ENCODE measurements at regions not wholly inside any gene's neighbourhood (a gene's known extent, or its start where the extent isn't known, plus 50 kb on each side); places are given as distances from the start of the nearest gene placed in this dataset.

GRCh38 chr2:221186873-221187272 is 385.2 kb downstream of the EPHA4 start:
- no peaks in the 10 kb centered on the region for H3K27me3 Mint-ChIP-seq (ENCODE audit: low read depth)
- no peak overlapping the region for H3K4me3 Mint-ChIP-seq
- no peak for TF ChIP-seq CTCF (conservative IDR thresholded peaks at IDR 0.05)
- no peaks in the 10 kb centered on the region for H3K4me1 Mint-ChIP-seq
- DNase-seq (ENCODE audit: low read depth, low spot score), result no peak
- no peaks in the 10 kb centered on the region for H3K36me3 Mint-ChIP-seq (ENCODE audit: low read depth)
- no peak overlapping the region for H3K27ac Mint-ChIP-seq (ENCODE audit: unreplicated experiment)
- peaks cover 3% of the 10 kb centered on the region for H3K9me3 Mint-ChIP-seq

DNA sequence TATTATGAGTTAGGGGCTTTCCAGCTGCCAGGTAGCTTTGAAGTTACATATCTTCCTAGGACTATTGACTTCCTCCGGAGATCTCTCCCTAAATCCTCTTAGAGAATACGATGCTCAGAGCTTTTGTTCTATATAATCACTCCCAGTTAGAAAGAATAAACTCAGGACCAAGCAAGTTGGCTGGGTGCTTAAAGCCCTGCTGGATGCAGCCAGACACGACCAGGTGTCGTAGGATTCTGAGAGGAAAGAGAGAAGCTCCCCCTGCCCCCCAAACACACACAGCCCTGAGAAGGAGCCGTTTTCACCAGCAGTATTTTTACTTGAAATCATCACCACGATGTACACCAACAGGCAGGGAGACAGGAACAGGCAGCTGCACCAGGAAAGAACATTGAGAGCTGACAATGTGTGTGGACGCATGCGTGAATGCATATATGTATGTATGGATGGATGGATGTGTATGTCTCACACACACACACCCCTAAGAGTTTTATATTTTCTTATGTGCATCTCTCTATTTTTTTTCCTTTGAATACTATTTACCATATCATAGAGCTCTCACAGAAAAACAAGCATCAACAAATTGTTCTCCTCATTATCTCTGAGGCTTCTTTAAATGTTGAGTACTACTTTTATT is 382.6 kb downstream of the EPHA4 start:
- no peak for DNase-seq (ENCODE audit: low read depth, low spot score)
- no peak for TF ChIP-seq CTCF (conservative IDR thresholded peaks at IDR 0.05)
- H3K9me3 Mint-ChIP-seq, result peaks cover 12% of the 10 kb centered on the region
- no peaks in the 10 kb centered on the region for H3K27me3 Mint-ChIP-seq (ENCODE audit: low read depth)
- no peak overlapping the region for H3K27ac Mint-ChIP-seq (ENCODE audit: unreplicated experiment)
- no peaks in the 10 kb centered on the region for H3K36me3 Mint-ChIP-seq (ENCODE audit: low read depth)
- no peak overlapping the region for H3K4me3 Mint-ChIP-seq
- H3K4me1 Mint-ChIP-seq, result no peaks in the 10 kb centered on the region

- no peak for DNase-seq (ENCODE audit: low read depth, low spot score)
- Mint-ChIP-seq H3K27ac (ENCODE audit: unreplicated experiment) (no peak overlapping the region), H3K9me3 (peaks cover 17% of the 10 kb centered on the region), H3K27me3 (ENCODE audit: low read depth) (no peaks in the 10 kb centered on the region), H3K36me3 (ENCODE audit: low read depth) (no peaks in the 10 kb centered on the region), H3K4me3 (no peak overlapping the region), H3K4me1 (peaks cover 18% of the 10 kb centered on the region)
- TF ChIP-seq CTCF (conservative IDR thresholded peaks at IDR 0.05), result no peak
These were observed 376.3 kb downstream of the EPHA4 start for GRCh38 chr2:221195829-221196228.

- Mint-ChIP-seq H3K4me3 (no peak overlapping the region), H3K4me1 (peaks cover 22% of the 10 kb centered on the region), H3K27ac (ENCODE audit: unreplicated experiment) (no peak overlapping the region), H3K36me3 (ENCODE audit: low read depth) (no peaks in the 10 kb centered on the region), H3K27me3 (ENCODE audit: low read depth) (no peaks in the 10 kb centered on the region), H3K9me3 (peaks cover 14% of the 10 kb centered on the region)
- no peak for TF ChIP-seq CTCF (conservative IDR thresholded peaks at IDR 0.05)
- no peak for DNase-seq (ENCODE audit: low read depth, low spot score)
These were observed 374.8 kb downstream of the EPHA4 start for GRCh38 chr2:221197225-221197856.

DNA sequence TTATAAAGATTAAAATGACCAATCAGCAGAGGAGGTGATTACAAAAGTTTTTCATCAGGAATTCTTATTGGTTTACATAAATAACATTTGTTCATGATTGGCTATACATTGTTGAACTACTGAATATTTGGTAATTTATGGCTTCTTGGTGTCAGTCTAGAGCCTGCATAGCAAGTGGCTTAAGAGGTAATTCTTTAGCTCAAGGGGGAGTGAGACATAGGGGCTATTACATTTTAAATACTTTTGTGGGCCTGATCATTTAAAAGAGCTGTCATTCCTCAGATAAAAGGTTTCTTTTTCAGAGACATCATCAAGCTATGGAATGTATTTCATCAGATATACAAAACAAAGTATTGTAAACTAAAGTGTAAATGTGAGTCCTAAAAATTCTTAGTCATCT is 373.8 kb downstream of the EPHA4 start:
- H3K27ac Mint-ChIP-seq (ENCODE audit: unreplicated experiment), result no peak overlapping the region

More for the DNA sequence above, 373.8 kb downstream of the EPHA4 start:
- no peak overlapping the region for H3K4me3 Mint-ChIP-seq
- TF ChIP-seq CTCF (conservative IDR thresholded peaks at IDR 0.05), result no peak
- peaks cover 22% of the 10 kb centered on the region for H3K4me1 Mint-ChIP-seq
- no peaks in the 10 kb centered on the region for H3K27me3 Mint-ChIP-seq (ENCODE audit: low read depth)
- DNase-seq (ENCODE audit: low read depth, low spot score), result no peak
- no peaks in the 10 kb centered on the region for H3K36me3 Mint-ChIP-seq (ENCODE audit: low read depth)
- peaks cover 9% of the 10 kb centered on the region for H3K9me3 Mint-ChIP-seq
